ENCODE measurements at regions not wholly inside any gene's neighbourhood (a gene's known extent, or its start where the extent isn't known, plus 50 kb on each side); places are given as distances from the start of the nearest gene placed in this dataset.

GRCh38 chr4:125200556-125200955 lies 114.2 kb upstream of the FAT4 start:
- TF ChIP-seq CTCF (conservative IDR thresholded peaks at IDR 0.05) (no peak), EZH2 (IDR thresholded peaks at IDR 0.05; ENCODE audit: low read depth) (no peak)
